ENCODE measurements at regions not wholly inside any gene's neighbourhood (a gene's known extent, or its start where the extent isn't known, plus 50 kb on each side); places are given as distances from the start of the nearest gene placed in this dataset.
A peak's percentile ranks its signal among the peaks of the same experiment; 100 is the strongest.

- TF ChIP-seq CTCF (conservative IDR thresholded peaks at IDR 0.05 in 1 of 2, IDR thresholded peaks at IDR 0.05 in 1 of 2; ENCODE audit: low read depth in 1 of 2, low read length in 2 of 2) (peak; percentile 76 to 77), EZH2 (IDR thresholded peaks at IDR 0.05; ENCODE audit: low read length, missing control alignments) (no peak)
These were observed 263.2 kb downstream of the DMAC1 start for GRCh38 chr9:7536310-7536939.

All from fibroblast of lung (primary cell).